K562 (cell line): ENCODE measurements at regions not wholly inside any gene's neighbourhood (a gene's known extent, or its start where the extent isn't known, plus 50 kb on each side); places are given as distances from the start of the nearest gene placed in this dataset.

Experiments
- ATAC-seq: fragments of 200-7000 bp; cut with Tn5 transposase; 3 replicates; pipeline ENCODE4 v1.9.1; 2020; ENCODE audit warnings: moderate library complexity
- BruUV-seq: library from RNA; stranded (reverse); fragments of 400-500 nt; replicated peaks from 2 replicates; lab custom pipeline; 2021; lab: Mats Ljungman, UMichigan
- CTCF ChIA-PET: fragments of 300-600 bp; formaldehyde crosslinking; extraction: SDS; loops from one replicate; lab custom pipeline; 2021; ENCODE audit warnings: low intra/inter-chr PET ratio; lab: Yijun Ruan, JAX
- POLR2A ChIA-PET: fragments of 300-600, 350-650 bp; sonication (Branson Sonifier 250); formaldehyde crosslinking; extraction: SDS; loops from one replicate; lab custom pipeline; 2021; ENCODE audit warnings: antibody characterized with exemption, inconsistent platforms; lab: Yijun Ruan, JAX
- DNase-seq, 4 experiments: peaks; one replicate each; pipeline versions ENCODE4 v3.0.0 to v3.0.0-alpha.2; 2011 to 2018; ENCODE audit warnings: low spot score in 3 of 4, mixed read lengths in 3 of 4; ENCODE audit errors: extremely low read depth in 1 of 4
- FAIRE-seq: peaks from 2 replicates; lab custom pipeline; 2011; peaks lifted over from hg19 to GRCh38; lab: Jason Lieb, UNC
- H2AFZ ChIP-seq: 2 replicates; pipeline ENCODE4 v1.6.0; 2011; ENCODE audit warnings: low read depth, low read length, control low read depth, inconsistent platforms
- H3K27ac ChIP-seq: fragments of 200-600 bp; 3 replicates; pipeline ENCODE4 v1.8.0; 2011; ENCODE audit warnings: low read depth, mild to moderate bottlenecking, control low read depth, inconsistent platforms, low read length, moderate library complexity, mixed read lengths; ENCODE audit errors: extremely low read depth
- H3K27me3 ChIP-seq, 2 experiments: fragments of 300-600 bp in 1 of 2; 2 replicates in 1 of 2; 3 replicates in 1 of 2; pipeline versions ENCODE4 v1.6.0 to v1.8.0; 2011; ENCODE audit warnings: inconsistent platforms in 2 of 2, low read length in 2 of 2, mild to moderate bottlenecking in 1 of 2, mixed read lengths in 1 of 2, moderate library complexity in 1 of 2; ENCODE audit not compliant: control insufficient read depth in 2 of 2, insufficient read depth in 2 of 2
- H3K36me3 ChIP-seq: fragments of 300-600 bp; 3 replicates; pipeline ENCODE4 v1.8.0; 2011; ENCODE audit warnings: mild to moderate bottlenecking, low read length, inconsistent platforms; ENCODE audit not compliant: control insufficient read depth, insufficient read depth
- H3K4me1 ChIP-seq, 2 experiments: fragments of 200-600 bp in 1 of 2; replicated peaks in 1 of 2; 2 replicates in 1 of 2; 3 replicates in 1 of 2; pipeline versions ENCODE4 v1.5.1 to v1.8.0; 2011; ENCODE audit warnings: inconsistent platforms in 2 of 2, low read length in 2 of 2, mild to moderate bottlenecking in 1 of 2, mixed read lengths in 1 of 2, moderate library complexity in 1 of 2; ENCODE audit not compliant: control insufficient read depth in 2 of 2, insufficient read depth in 2 of 2
- H3K4me2 ChIP-seq: 2 replicates; pipeline ENCODE4 v1.6.1; 2011; ENCODE audit warnings: low read length, control low read depth, inconsistent platforms, mixed read lengths; ENCODE audit not compliant: insufficient read depth
- H3K4me3 ChIP-seq: fragments of 200-600 bp; sonication (generic), shearing (Covaris generic); 2 replicates; pipeline ENCODE4 v1.5.1; 2016; ENCODE audit warnings: control low read depth, inconsistent platforms
- H3K79me2 ChIP-seq: fragments of 200-600 bp; 3 replicates; pipeline ENCODE4 v1.8.0; 2011; ENCODE audit warnings: low read length, inconsistent platforms; ENCODE audit not compliant: control insufficient read depth, insufficient read depth
- H3K9ac ChIP-seq, 2 experiments: 2 replicates each; pipeline versions ENCODE4 v1.6.0 to v1.6.1; 2011; ENCODE audit warnings: low read depth in 2 of 2, low read length in 2 of 2, control low read depth in 1 of 2, inconsistent platforms in 1 of 2, mild to moderate bottlenecking in 1 of 2, mixed read lengths in 1 of 2; ENCODE audit not compliant: insufficient read depth in 1 of 2
- H3K9me1 ChIP-seq: one replicate; pipeline ENCODE4 v1.6.0; 2011; ENCODE audit warnings: inconsistent platforms, mild to moderate bottlenecking, low read length, moderate library complexity; ENCODE audit not compliant: control insufficient read depth, insufficient read depth
- H3K9me3 ChIP-seq: replicated peaks from 2 replicates; pipeline ENCODE4 v1.5.1; 2011; ENCODE audit warnings: low read depth, low read length, inconsistent platforms; ENCODE audit not compliant: control insufficient read depth, insufficient read depth
- H4K20me1 ChIP-seq: replicated peaks from 2 replicates; pipeline ENCODE4 v1.6.1; 2011; ENCODE audit warnings: low read length, inconsistent platforms, mixed read lengths; ENCODE audit not compliant: control insufficient read depth, insufficient read depth
- ARID2 ChIP-seq: fragments of 450-650 bp; IDR thresholded peaks from 2 replicates; pipeline ENCODE4 v1.6.1; 2017; ENCODE audit warnings: antibody characterized with exemption, mild to moderate bottlenecking
- FOXA3 ChIP-seq, 2 experiments: fragments of 450-650 bp in 1 of 2; sonication (generic) in 1 of 2; formaldehyde crosslinking; IDR thresholded peaks in 1 of 2; conservative IDR thresholded peaks in 1 of 2; 2 replicates each; pipeline versions ENCODE4 v1.4.0 to v1.8.0; 2020 to 2022; ENCODE audit warnings: mild to moderate bottlenecking in 2 of 2, missing genetic modification reagents in 1 of 2
- PCBP1 ChIP-seq: fragments of 200-400 bp; formaldehyde crosslinking; IDR thresholded peaks from 2 replicates; pipeline ENCODE4 v1.6.1; 2018; ENCODE audit warnings: mild to moderate bottlenecking, low read depth, low read length; ENCODE audit not compliant: poor library complexity, severe bottlenecking
- RFX1 ChIP-seq: fragments of 450-650 bp; IDR thresholded peaks from 2 replicates; pipeline ENCODE4 v1.6.1; 2016; ENCODE audit warnings: mild to moderate bottlenecking, moderate library complexity
- SIN3B ChIP-seq: fragments of 450-650 bp; IDR thresholded peaks from 2 replicates; pipeline ENCODE4 v1.6.1; 2017; ENCODE audit warnings: low read depth, mild to moderate bottlenecking, moderate library complexity
- TRIM28 ChIP-seq: fragments of 450-650 bp; IDR thresholded peaks from 2 replicates; pipeline ENCODE4 v1.6.1; 2017
- WGBS: fragments of 100-300 bp; shearing (Covaris generic); methylation state at CpG from one replicate; pipeline ENCODE4 v1.1.6; 2016; ENCODE audit warnings: low coverage, mixed read lengths; ENCODE audit not compliant: insufficient coverage; ENCODE audit errors: missing lambda C conversion rate; 5-methylcytosine and 5-hydroxymethylcytosine counted together
- in situ Hi-C: fragments of 300-500 bp; cut with MboI; formaldehyde crosslinking; loops from 4 replicates; pipeline ENCODE4 v1.15.0; 2018; ENCODE audit warnings: inconsistent platforms, mixed read lengths
- intact Hi-C: fragments of 100-400 bp; cut with micrococcal nuclease; formaldehyde crosslinking; loops from 2 replicates; pipeline ENCODE4 v1.14.2; 2022
- TF ChIP-seq, protein P1 (sequence below): fragments of 250-450 bp; sonication (Bioruptor Pico); IDR thresholded peaks from 2 replicates; pipeline ENCODE4 v1.8.0; 2022; ENCODE audit warnings: moderate library complexity, mild to moderate bottlenecking, inconsistent platforms
- TF ChIP-seq, protein P2 (sequence below): sonication (generic); formaldehyde crosslinking; IDR thresholded peaks from 2 replicates; pipeline ENCODE4 v1.8.1; 2023; ENCODE audit warnings: mild to moderate bottlenecking, missing genetic modification reagents

DNA sequence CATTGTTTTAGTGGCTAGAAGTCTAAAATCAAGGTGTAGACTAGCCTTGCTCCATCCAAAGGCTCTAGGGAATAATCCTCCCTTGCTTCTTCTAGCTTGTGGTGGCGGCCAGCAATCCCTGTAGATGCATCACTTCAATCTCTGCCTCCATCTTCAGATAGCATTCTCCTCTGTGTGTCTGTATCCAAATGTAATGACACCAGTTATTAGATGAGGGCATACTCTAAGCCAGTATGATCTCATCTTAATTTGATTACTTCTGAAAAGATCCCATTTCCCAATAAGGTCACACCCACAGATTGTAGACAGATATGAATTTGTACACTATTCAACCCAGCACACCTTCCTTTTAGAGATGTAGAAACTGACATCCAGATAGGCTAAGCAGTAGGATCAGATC lies 334.5 kb upstream of the KCNMB2 start (continued):
- no peak for TF ChIP-seq FOXA3 (CRISPR knock-in tag; conservative IDR thresholded peaks at IDR 0.05 in 1 of 2, IDR thresholded peaks at IDR 0.05 in 1 of 2)
- no peak for TF ChIP-seq SIN3B
- TF ChIP-seq, protein P1, sequence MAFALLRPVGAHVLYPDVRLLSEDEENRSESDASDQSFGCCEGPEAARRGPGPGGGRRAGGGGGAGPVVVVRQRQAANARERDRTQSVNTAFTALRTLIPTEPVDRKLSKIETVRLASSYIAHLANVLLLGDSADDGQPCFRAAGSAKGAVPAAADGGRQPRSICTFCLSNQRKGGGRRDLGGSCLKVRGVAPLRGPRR (CRISPR knock-in tag), result no peak
- TF ChIP-seq, protein P2, sequence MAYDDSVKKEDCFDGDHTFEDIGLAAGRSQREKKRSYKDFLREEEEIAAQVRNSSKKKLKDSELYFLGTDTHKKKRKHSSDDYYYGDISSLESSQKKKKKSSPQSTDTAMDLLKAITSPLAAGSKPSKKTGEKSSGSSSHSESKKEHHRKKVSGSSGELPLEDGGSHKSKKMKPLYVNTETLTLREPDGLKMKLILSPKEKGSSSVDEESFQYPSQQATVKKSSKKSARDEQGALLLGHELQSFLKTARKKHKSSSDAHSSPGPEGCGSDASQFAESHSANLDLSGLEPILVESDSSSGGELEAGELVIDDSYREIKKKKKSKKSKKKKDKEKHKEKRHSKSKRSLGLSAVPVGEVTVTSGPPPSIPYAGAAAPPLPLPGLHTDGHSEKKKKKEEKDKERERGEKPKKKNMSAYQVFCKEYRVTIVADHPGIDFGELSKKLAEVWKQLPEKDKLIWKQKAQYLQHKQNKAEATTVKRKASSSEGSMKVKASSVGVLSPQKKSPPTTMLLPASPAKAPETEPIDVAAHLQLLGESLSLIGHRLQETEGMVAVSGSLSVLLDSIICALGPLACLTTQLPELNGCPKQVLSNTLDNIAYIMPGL, result no peak
- TF ChIP-seq ARID2, result no peak
- no peak for TF ChIP-seq TRIM28
- TF ChIP-seq, all 486 proteins: peak for 0

DNA sequence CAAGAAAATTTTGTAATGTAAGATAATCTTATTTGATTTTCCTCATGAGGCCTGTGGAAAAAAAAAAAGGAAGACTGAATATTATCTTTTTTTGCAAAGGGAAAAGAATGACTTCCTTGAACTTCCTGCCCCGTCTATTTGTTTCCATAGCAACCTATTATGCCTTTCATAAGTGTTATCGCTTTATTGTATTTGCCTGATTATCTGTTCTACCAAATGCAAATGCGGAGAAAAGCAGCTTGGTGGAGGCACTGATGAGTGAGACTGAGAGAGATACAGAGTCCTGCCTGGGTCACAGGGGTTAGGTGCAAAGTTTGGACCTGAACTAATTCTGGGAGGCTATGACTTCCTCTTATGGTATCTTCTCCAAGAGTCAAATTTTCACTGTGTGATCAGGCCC lies 334.0 kb upstream of the KCNMB2 start:
- peak; percentile 62 for TF ChIP-seq RFX1
- no peak for TF ChIP-seq PCBP1

More for the DNA sequence above, 334.0 kb upstream of the KCNMB2 start:
- intact Hi-C loops (no loop called here), in situ Hi-C loops (no loop called here)
- ATAC-seq (no peak), FAIRE-seq (no peak), DNase-seq (no peak)
- no peaks in the 10 kb centered on the region for H3K79me2 ChIP-seq
- H3K9me1 ChIP-seq, result no peaks in the 10 kb centered on the region
- WGBS, result 34% methylated on average over 3 of the region's 3 CpGs
- H3K4me2 ChIP-seq, result no peak overlapping the region
- H3K9me3 ChIP-seq, result no peaks in the 10 kb centered on the region
- H3K4me1 ChIP-seq, result peaks cover 0 to 2% of the 10 kb centered on the region in 2 experiments; a peak in 1 of 5 replicates
- no peak overlapping the region for H2AFZ ChIP-seq
- no peak overlapping the region for H3K4me3 ChIP-seq
- no peak overlapping the region for H3K27ac ChIP-seq
- no peaks in the 10 kb centered on the region for H4K20me1 ChIP-seq
- no TSS peak for BruUV-seq
- POLR2A ChIA-PET, result no interaction called here
- CTCF ChIA-PET, result no interaction called here
- no peaks in the 10 kb centered on the region for H3K27me3 ChIP-seq
- H3K9ac ChIP-seq, result no peak overlapping the region
- H3K36me3 ChIP-seq, result no peaks in the 10 kb centered on the region
